ENCODE measurements at regions not wholly inside any gene's neighbourhood (a gene's known extent, or its start where the extent isn't known, plus 50 kb on each side); places are given as distances from the start of the nearest gene placed in this dataset.

DNA sequence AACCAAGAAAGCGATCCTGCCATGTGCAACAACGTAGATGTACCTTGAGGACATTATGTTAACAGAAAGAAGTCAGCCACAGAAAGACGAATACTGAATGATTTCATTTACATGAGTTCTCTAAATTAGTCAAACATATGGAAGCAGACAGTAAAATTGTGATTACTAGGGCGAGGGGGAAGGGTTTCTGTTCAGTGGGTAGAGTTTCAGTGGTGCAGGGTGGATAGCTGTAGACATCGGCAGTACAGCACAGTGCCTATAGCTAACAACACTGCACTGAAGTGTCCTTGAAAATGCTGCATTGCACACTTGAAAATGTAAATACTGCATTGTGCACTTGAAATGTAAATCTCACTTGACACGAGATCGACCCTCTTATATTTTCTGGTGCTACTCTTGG is 275.3 kb downstream of the GALR1 start:
- Histone ChIP-seq H4K20me1 (ENCODE audit: control insufficient read depth, extremely low read depth, insufficient read depth, low read length) (no peaks in the 10 kb centered on the region), H3K27ac (ENCODE audit: control insufficient read depth, insufficient read depth, low read length) (no peak overlapping the region), H3K4me2 (ENCODE audit: control insufficient read depth, extremely low read depth, insufficient read depth, low read depth, low read length) (no peak overlapping the region), H3K36me3 (ENCODE audit: control insufficient read depth in 2 of 2, extremely low read depth in 1 of 2, insufficient read depth in 2 of 2, low read length in 2 of 2) (no peaks in the 10 kb centered on the region), H3K9me3 (ENCODE audit: control insufficient read depth, low read depth, low read length) (peaks cover 9% of the 10 kb centered on the region), H3K79me2 (ENCODE audit: control insufficient read depth, insufficient read depth, low read length) (no peaks in the 10 kb centered on the region), H3K9ac (ENCODE audit: control insufficient read depth, extremely low read depth, insufficient read depth, low read length) (no peak overlapping the region), H2AFZ (ENCODE audit: control insufficient read depth, low read length) (no peak overlapping the region), H3K27me3 (ENCODE audit: control insufficient read depth, extremely low read depth, insufficient read depth, low read length) (no peaks in the 10 kb centered on the region), H3K4me3 (ENCODE audit: control insufficient read depth in 2 of 3, extremely low read depth in 1 of 3, insufficient read depth in 2 of 3, low read depth in 1 of 3, low read length in 3 of 3) (no peak overlapping the region), H3K4me1 (ENCODE audit: control insufficient read depth, extremely low read depth, insufficient read depth, low read length) (no peaks in the 10 kb centered on the region), H3K9me1 (ENCODE audit: control insufficient read depth, extremely low read depth, insufficient read depth, low read length) (no peaks in the 10 kb centered on the region)
- FAIRE-seq (no peak), DNase-seq (ENCODE audit: low read depth, low spot score) (no peak)
- dilution Hi-C loops (cut with MboI; ENCODE audit: extremely low pct_ligation_motif_present, low sequenced_read_pairs): no loop called here
- TF ChIP-seq, protein P1, sequence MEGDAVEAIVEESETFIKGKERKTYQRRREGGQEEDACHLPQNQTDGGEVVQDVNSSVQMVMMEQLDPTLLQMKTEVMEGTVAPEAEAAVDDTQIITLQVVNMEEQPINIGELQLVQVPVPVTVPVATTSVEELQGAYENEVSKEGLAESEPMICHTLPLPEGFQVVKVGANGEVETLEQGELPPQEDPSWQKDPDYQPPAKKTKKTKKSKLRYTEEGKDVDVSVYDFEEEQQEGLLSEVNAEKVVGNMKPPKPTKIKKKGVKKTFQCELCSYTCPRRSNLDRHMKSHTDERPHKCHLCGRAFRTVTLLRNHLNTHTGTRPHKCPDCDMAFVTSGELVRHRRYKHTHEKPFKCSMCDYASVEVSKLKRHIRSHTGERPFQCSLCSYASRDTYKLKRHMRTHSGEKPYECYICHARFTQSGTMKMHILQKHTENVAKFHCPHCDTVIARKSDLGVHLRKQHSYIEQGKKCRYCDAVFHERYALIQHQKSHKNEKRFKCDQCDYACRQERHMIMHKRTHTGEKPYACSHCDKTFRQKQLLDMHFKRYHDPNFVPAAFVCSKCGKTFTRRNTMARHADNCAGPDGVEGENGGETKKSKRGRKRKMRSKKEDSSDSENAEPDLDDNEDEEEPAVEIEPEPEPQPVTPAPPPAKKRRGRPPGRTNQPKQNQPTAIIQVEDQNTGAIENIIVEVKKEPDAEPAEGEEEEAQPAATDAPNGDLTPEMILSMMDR (optimal IDR thresholded peaks at IDR 0.05 in 1 of 3, IDR thresholded peaks at IDR 0.05 in 1 of 3, conservative IDR thresholded peaks at IDR 0.05 in 1 of 3; ENCODE audit: extremely low read depth in 1 of 3, insufficient read depth in 2 of 3, low read length in 3 of 3): no peak
- no peak for TF ChIP-seq EZH2 (IDR thresholded peaks at IDR 0.05; ENCODE audit: low read length)

DNA sequence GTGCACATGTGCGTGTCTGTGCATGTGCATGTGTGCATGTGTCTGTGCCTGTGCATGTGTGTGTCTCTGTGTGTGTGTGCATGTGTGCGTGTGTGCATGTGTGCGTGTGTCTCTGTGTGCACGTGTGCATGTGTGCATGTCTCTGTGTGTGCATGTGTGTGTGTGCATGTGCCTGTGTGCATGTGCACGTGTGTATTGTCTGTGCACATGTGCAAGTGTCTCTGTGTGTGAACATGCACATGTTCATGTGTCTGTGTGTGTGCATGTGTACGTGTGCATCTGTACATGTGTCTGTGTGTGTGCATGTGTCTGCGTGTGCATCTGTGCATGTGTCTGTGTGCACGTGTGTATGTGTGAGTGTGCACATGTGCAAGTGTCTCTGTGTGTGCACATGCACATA is 277.3 kb downstream of the GALR1 start:
- no peaks in the 10 kb centered on the region for H3K27me3 ChIP-seq (ENCODE audit: control insufficient read depth, extremely low read depth, insufficient read depth, low read length)
- DNase-seq (ENCODE audit: low read depth, low spot score) (no peak), FAIRE-seq (no peak)
- H3K36me3 ChIP-seq (ENCODE audit: control insufficient read depth in 2 of 2, extremely low read depth in 1 of 2, insufficient read depth in 2 of 2, low read length in 2 of 2): no peaks in the 10 kb centered on the region
- H3K4me1 ChIP-seq (ENCODE audit: control insufficient read depth, extremely low read depth, insufficient read depth, low read length): no peaks in the 10 kb centered on the region
- no peak overlapping the region for H3K27ac ChIP-seq (ENCODE audit: control insufficient read depth, insufficient read depth, low read length)
- H2AFZ ChIP-seq (ENCODE audit: control insufficient read depth, low read length): no peak overlapping the region
- dilution Hi-C loops (cut with MboI; ENCODE audit: extremely low pct_ligation_motif_present, low sequenced_read_pairs): no loop called here
- no peak overlapping the region for H3K4me3 ChIP-seq (ENCODE audit: control insufficient read depth in 2 of 3, extremely low read depth in 1 of 3, insufficient read depth in 2 of 3, low read depth in 1 of 3, low read length in 3 of 3)
- no peak overlapping the region for H3K4me2 ChIP-seq (ENCODE audit: control insufficient read depth, extremely low read depth, insufficient read depth, low read depth, low read length)
- TF ChIP-seq, protein P1 (optimal IDR thresholded peaks at IDR 0.05 in 1 of 3, IDR thresholded peaks at IDR 0.05 in 1 of 3, conservative IDR thresholded peaks at IDR 0.05 in 1 of 3; ENCODE audit: extremely low read depth in 1 of 3, insufficient read depth in 2 of 3, low read length in 3 of 3): no peak
- TF ChIP-seq EZH2 (IDR thresholded peaks at IDR 0.05; ENCODE audit: low read length): no peak
- H4K20me1 ChIP-seq (ENCODE audit: control insufficient read depth, extremely low read depth, insufficient read depth, low read length): no peaks in the 10 kb centered on the region
- no peaks in the 10 kb centered on the region for H3K79me2 ChIP-seq (ENCODE audit: control insufficient read depth, insufficient read depth, low read length)
- H3K9me1 ChIP-seq (ENCODE audit: control insufficient read depth, extremely low read depth, insufficient read depth, low read length): no peaks in the 10 kb centered on the region
- H3K9me3 ChIP-seq (ENCODE audit: control insufficient read depth, low read depth, low read length): peaks cover 9% of the 10 kb centered on the region
- H3K9ac ChIP-seq (ENCODE audit: control insufficient read depth, extremely low read depth, insufficient read depth, low read length): no peak overlapping the region

Data from keratinocyte (primary cell).